Right lobe of liver (tissue), 6 donors: ENCODE measurements at regions not wholly inside any gene's neighbourhood (a gene's known extent, or its start where the extent isn't known, plus 50 kb on each side); places are given as distances from the start of the nearest gene placed in this dataset.

Experiments used
- ATAC-seq, 4 donors: fragments of 200-7000 bp; cut with Tn5 transposase; one replicate each; pipeline ENCODE4 v1.9.1; 2020; ENCODE audit warnings: mild to moderate bottlenecking in 4 of 4, moderate library complexity in 4 of 4
- DNase-seq, 3 donors: peaks; one replicate each; pipeline ENCODE4 v3.0.0-alpha.2; 2020
- H3K27ac ChIP-seq, 3 donors: fragments of 200-600 bp; one replicate each; pipeline ENCODE4 v1.8.0; 2022
- H3K27me3 ChIP-seq, 2 donors: fragments of 200-600 bp; one replicate each; pipeline ENCODE4 v1.8.0; 2022
- H3K36me3 ChIP-seq, 4 donors: fragments of 200-600 bp; sonication (generic) in 1 of 4; one replicate each; pipeline versions ENCODE4 v1.5.1 to v1.8.0; 2017 to 2022; ENCODE audit warnings: control low read depth in 1 of 4
- H3K4me1 ChIP-seq, 4 donors: fragments of 200-600 bp; sonication (generic) in 1 of 4; one replicate each; pipeline versions ENCODE4 v1.5.1 to v1.8.0; 2017 to 2022; ENCODE audit warnings: control low read depth in 1 of 4
- H3K4me3 ChIP-seq, 3 donors: fragments of 200-600 bp; one replicate each; pipeline ENCODE4 v1.8.0; 2022
- H3K9me3 ChIP-seq, 4 donors: fragments of 200-600 bp; sonication (generic) in 1 of 4; one replicate each; pipeline versions ENCODE4 v1.5.1 to v1.8.0; 2017 to 2022; ENCODE audit warnings: control low read depth in 1 of 4
- POLR2A ChIP-seq: fragments of 450-650 bp; IDR thresholded peaks from one replicate; pipeline ENCODE4 v1.6.1; 2017; ENCODE audit warnings: antibody characterized with exemption, mild to moderate bottlenecking
- WGBS: methylation state at CpG from one replicate; pipeline ENCODE4 v1.1.6; 2018; ENCODE audit warnings: low coverage, low lambda C conversion rate; ENCODE audit not compliant: insufficient coverage; ENCODE audit errors: missing lambda C conversion rate; 5-methylcytosine and 5-hydroxymethylcytosine counted together
- intact Hi-C, 2 donors: fragments of 100-400 bp; cut with DNase I; formaldehyde crosslinking; loops; one replicate each; pipeline versions ENCODE4 v1.11.2 to v1.14.1; 2022
- TF ChIP-seq, protein P1 (sequence below), 4 donors: fragments of 200-600 bp in 3 of 4; fragments of 450-650 bp in 1 of 4; IDR thresholded peaks; one replicate each; pipeline versions ENCODE4 v1.5.1 to v1.8.0; 2016 to 2022; ENCODE audit warnings: antibody characterized with exemption in 4 of 4, mild to moderate bottlenecking in 2 of 4
- donor health status: DM: no; HTN: yes; CAD: no.
- donor health status: DM: no; HTN: no; CAD: no.
- donor health status: DM: no; HTN: no; CAD: no.
- donor health status: DM: no; HTN: yes; CAD: no.
- donor health status: DM: no; HTN: yes; CAD: no.

DNA sequence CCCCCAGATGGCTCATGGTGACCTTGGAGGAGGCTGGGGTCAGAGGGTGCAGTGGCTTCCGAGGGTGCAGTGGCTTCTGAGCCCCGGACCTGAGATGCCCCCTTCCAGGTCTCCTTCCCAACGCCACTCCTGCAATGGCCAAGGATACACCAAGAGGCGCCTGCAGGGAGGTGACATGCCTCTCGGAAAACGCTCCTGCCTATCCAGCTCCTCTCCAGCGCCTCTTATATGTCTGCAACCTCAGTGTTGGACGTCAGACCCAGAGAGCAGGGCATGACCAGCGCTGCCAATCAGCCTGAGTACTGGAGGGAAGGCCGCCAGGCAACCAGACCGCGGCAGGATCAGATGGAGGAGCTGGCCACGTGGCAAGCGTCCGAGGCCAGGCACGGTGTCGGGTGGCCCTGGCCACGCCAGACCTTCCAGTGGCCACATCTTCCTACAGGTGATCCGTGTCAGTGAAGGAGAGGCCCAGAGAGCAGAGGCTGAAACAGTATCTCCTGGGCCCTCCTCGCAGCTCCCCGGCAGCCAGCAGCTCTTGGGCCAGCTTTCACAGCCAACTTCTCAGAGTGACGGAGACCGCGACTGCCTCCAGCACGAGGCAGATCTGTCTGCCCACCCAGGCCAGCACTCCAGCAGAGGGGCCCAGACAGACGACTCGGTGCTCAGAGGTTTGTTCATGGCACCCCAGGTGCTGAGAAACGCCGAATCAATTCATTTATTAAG lies 199.5 kb upstream of the SALL3 start:
- H3K4me1 ChIP-seq = no peaks in the 10 kb centered on the region
- H3K4me3 ChIP-seq = no peak overlapping the region
- no peaks in the 10 kb centered on the region for H3K27me3 ChIP-seq
- no peak for ATAC-seq
- 46% methylated on average over 12 of the region's 29 CpGs for WGBS
- H3K36me3 ChIP-seq = no peaks in the 10 kb centered on the region
- DNase-seq = peak in 1 of 3 donors; percentile 28
- no peak overlapping the region for H3K27ac ChIP-seq
- intact Hi-C loops = no loop called here
- no peaks in the 10 kb centered on the region for H3K9me3 ChIP-seq
- TF ChIP-seq POLR2A = no peak
- TF ChIP-seq, protein P1, sequence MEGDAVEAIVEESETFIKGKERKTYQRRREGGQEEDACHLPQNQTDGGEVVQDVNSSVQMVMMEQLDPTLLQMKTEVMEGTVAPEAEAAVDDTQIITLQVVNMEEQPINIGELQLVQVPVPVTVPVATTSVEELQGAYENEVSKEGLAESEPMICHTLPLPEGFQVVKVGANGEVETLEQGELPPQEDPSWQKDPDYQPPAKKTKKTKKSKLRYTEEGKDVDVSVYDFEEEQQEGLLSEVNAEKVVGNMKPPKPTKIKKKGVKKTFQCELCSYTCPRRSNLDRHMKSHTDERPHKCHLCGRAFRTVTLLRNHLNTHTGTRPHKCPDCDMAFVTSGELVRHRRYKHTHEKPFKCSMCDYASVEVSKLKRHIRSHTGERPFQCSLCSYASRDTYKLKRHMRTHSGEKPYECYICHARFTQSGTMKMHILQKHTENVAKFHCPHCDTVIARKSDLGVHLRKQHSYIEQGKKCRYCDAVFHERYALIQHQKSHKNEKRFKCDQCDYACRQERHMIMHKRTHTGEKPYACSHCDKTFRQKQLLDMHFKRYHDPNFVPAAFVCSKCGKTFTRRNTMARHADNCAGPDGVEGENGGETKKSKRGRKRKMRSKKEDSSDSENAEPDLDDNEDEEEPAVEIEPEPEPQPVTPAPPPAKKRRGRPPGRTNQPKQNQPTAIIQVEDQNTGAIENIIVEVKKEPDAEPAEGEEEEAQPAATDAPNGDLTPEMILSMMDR (IDR thresholded peaks at IDR 0.05) = no peak

DNA sequence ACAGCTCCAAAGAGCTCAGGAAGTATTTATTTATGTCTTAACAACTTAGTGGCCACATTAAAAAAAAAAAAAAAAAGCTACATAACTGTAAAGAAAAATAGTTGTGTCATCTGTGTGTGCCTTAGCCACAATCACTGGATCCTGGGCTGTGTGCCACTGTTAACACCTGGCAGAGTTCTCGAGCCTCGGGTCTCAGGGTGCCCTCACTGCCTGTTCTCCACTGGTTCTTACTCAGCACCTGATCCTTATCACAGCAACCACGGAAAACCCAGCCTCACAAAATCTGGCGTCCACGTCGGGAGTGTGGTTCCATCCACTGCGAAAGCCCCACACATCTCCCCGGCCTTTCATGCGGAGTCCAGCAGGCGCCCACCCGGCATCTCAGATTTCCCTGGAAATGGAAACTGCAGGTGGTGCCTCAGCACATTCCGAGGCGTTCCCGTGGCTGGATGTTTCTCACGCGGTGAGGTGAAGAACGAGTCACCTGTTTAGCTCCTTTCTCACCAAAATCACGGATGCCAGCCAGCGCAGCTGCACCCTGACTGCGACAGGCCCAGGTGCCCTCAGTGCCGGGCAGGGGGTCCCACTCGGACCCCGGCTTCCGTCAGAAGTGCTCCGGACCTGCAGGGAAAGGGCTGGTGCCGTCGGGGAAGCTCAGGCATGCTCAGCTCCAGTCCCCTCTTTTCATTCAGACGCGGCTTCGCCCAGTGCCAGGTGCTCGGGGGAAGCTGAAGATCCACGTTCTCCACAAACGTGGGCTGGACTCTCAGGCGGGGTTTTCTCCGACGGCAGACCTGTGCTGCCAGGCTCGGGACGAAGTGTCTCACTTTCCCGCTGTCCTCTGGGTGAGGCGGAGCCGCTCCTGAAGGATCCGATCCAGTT lies 198.7 kb upstream of the SALL3 start:
- H3K4me3 ChIP-seq = no peak overlapping the region
- H3K27me3 ChIP-seq = no peaks in the 10 kb centered on the region
- no peak overlapping the region for H3K27ac ChIP-seq
- 72% methylated on average over 7 of the region's 42 CpGs for WGBS
- no peaks in the 10 kb centered on the region for H3K9me3 ChIP-seq
- no peaks in the 10 kb centered on the region for H3K36me3 ChIP-seq
- TF ChIP-seq, protein P1 (IDR thresholded peaks at IDR 0.05) = no peak
- no peak for TF ChIP-seq POLR2A
- intact Hi-C loops = no loop called here
- ATAC-seq (no peak), DNase-seq (peak in 1 of 3 donors; percentile 24)
- H3K4me1 ChIP-seq = no peaks in the 10 kb centered on the region

DNA sequence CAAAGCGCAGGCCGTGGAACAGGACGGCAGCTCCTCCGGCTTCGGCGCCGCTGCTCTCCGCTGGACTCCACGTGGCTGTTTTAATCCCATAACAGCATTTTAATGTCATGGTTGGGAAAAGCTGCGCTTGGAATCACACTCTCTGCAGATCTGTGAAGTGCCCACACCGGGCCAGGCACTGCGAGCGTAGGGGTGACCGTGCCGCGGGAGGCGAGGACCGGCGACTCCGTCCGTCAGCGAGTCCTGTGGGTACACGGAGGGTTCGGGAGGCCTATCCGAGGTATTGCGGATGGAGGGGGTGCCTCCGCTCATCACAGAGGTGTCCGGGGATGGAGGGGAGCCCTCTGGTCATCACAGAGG lies 198.0 kb upstream of the SALL3 start:
- DNase-seq (peak in 1 of 3 donors; percentile 37), ATAC-seq (no peak)
- no peak overlapping the region for H3K27ac ChIP-seq
- no peaks in the 10 kb centered on the region for H3K9me3 ChIP-seq
- no peaks in the 10 kb centered on the region for H3K36me3 ChIP-seq
- 59% methylated on average over 6 of the region's 28 CpGs for WGBS
- intact Hi-C loops = no loop called here
- no peaks in the 10 kb centered on the region for H3K4me1 ChIP-seq
- H3K4me3 ChIP-seq = no peak overlapping the region
- TF ChIP-seq, protein P1 (IDR thresholded peaks at IDR 0.05) = no peak
- H3K27me3 ChIP-seq = no peaks in the 10 kb centered on the region

DNA sequence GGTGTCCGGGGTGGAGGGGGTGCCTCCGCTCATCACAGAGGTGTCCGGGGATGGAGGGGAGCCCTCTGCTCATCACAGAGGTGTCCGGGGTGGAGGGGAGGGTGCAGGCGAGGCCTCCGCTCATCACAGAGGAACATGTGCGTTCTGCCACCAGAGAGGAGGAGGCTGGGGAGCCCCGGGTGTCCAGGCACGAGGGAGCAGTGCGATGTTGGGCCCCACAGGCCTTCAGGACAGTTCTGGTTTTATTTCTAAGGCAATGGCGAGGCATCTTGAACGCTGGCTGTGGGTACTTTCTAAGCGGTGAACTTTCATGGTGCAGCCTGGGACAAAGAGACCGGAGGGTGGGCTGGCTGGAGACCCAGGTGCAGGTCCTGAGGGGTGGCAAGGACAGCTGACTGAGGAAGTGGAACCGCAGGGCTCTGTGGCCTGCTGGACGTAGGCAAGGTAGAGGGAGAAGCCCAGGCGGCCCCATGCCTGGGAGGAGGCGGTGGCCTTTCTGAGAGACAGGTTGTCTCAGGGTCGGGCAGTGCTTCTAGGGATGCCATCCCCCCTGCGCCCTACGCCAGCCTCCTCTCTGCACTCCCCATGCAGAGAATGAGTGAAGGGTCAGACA lies 196.6 kb upstream of the SALL3 start:
- Histone ChIP-seq H3K27ac (no peak overlapping the region), H3K9me3 (no peaks in the 10 kb centered on the region), H3K4me1 (no peaks in the 10 kb centered on the region), H3K27me3 (no peaks in the 10 kb centered on the region), H3K4me3 (no peak overlapping the region), H3K36me3 (no peaks in the 10 kb centered on the region)
- TF ChIP-seq, protein P1 (IDR thresholded peaks at IDR 0.05) = no peak
- no peak for TF ChIP-seq POLR2A
- DNase-seq (peak in 1 of 3 donors; percentile 23), ATAC-seq (peak in 1 of 4 donors; percentile 39)
- intact Hi-C loops = no loop called here
- WGBS = 40% methylated on average over 1 of the region's 21 CpGs
